DMS153 (cell line): ENCODE measurements at regions not wholly inside any gene's neighbourhood (a gene's known extent, or its start where the extent isn't known, plus 50 kb on each side); places are given as distances from the start of the nearest gene placed in this dataset.
"Not testable (repeated sequence)": the region's sequence is repeated elsewhere in the genome, so short reads cannot be mapped to it uniquely, and the experiment has no call there.

ENCODE experiments used
- DNase-seq: peaks from one replicate; lab custom pipeline; 2025; lab: John Stamatoyannopoulos, UW

- DNase-seq = no peak
Measured at GRCh38 chr5:98308960-98309359, 464.5 kb upstream of the RGMB start.

GRCh38 chr5:98309785-98310598 is 463.5 kb upstream of the RGMB start:
- no peak for DNase-seq

GRCh38 chr5:98314292-98314691 is 459.2 kb upstream of the RGMB start:
- no peak for DNase-seq

GRCh38 chr5:98318386-98318785 is 455.1 kb upstream of the RGMB start:
- no peak for DNase-seq

- no peak for DNase-seq
Measured at GRCh38 chr5:98319299-98320011, 454.0 kb upstream of the RGMB start.

- no peak for DNase-seq
Measured at GRCh38 chr5:98320343-98320742, 453.1 kb upstream of the RGMB start.

- DNase-seq = no peak
Measured at GRCh38 chr5:98321361-98321760, 452.1 kb upstream of the RGMB start.

GRCh38 chr5:98325187-98325586 is 448.3 kb upstream of the RGMB start:
- not testable (repeated sequence) for DNase-seq

GRCh38 chr5:98328015-98328414 is 445.4 kb upstream of the RGMB start:
- DNase-seq = no peak

- DNase-seq = no peak
Measured at GRCh38 chr5:98330871-98331270, 442.6 kb upstream of the RGMB start.

- no peak for DNase-seq
Measured at GRCh38 chr5:98333921-98334320, 439.5 kb upstream of the RGMB start.

GRCh38 chr5:98334946-98335345 is 438.5 kb upstream of the RGMB start:
- DNase-seq = no peak

- no peak for DNase-seq
Measured at GRCh38 chr5:98339141-98339848, 434.2 kb upstream of the RGMB start.

- DNase-seq = no peak
Measured at GRCh38 chr5:98341038-98342032, 432.1 kb upstream of the RGMB start.

- DNase-seq = not testable (repeated sequence)
Measured at GRCh38 chr5:98342958-98343660, 430.4 kb upstream of the RGMB start.

- no peak for DNase-seq
Measured at GRCh38 chr5:98349251-98349989, 424.0 kb upstream of the RGMB start.

- DNase-seq = no peak
Measured at GRCh38 chr5:98349990-98350365, 423.5 kb upstream of the RGMB start.

GRCh38 chr5:98354922-98355321 is 418.5 kb upstream of the RGMB start:
- DNase-seq = no peak

GRCh38 chr5:98360548-98360947 is 412.9 kb upstream of the RGMB start:
- no peak for DNase-seq

- no peak for DNase-seq
Measured at GRCh38 chr5:98363157-98363556, 410.3 kb upstream of the RGMB start.
